Astrocyte (in vitro differentiated cells and primary cell): ENCODE measurements at regions not wholly inside any gene's neighbourhood (a gene's known extent, or its start where the extent isn't known, plus 50 kb on each side); places are given as distances from the start of the nearest gene placed in this dataset.

ENCODE experiments used
- DNase-seq: peaks from one replicate; pipeline ENCODE4 v3.0.0-alpha.2; 2010; ENCODE audit warnings: low read depth
- FAIRE-seq: peaks from 2 replicates; lab custom pipeline; 2011; peaks lifted over from hg19 to GRCh38; lab: Jason Lieb, UNC
- H2AFZ ChIP-seq: 2 replicates; pipeline ENCODE4 v1.6.0; 2012; ENCODE audit warnings: low read depth, low read length, inconsistent platforms
- H3K27ac ChIP-seq: 2 replicates; pipeline ENCODE4 v1.5.1; 2011; ENCODE audit warnings: low read depth, low read length, inconsistent platforms
- H3K27me3 ChIP-seq: 2 replicates; pipeline ENCODE4 v1.6.0; 2011; ENCODE audit warnings: low read length, inconsistent platforms; ENCODE audit not compliant: insufficient read depth
- H3K36me3 ChIP-seq: 2 replicates; pipeline ENCODE4 v1.5.1; 2011; ENCODE audit warnings: low read length, inconsistent platforms; ENCODE audit not compliant: insufficient read depth
- H3K4me1 ChIP-seq: 2 replicates; pipeline ENCODE4 v1.5.1; 2011; ENCODE audit warnings: low read length, inconsistent platforms; ENCODE audit not compliant: insufficient read depth
- H3K4me2 ChIP-seq: 2 replicates; pipeline ENCODE4 v1.6.0; 2012; ENCODE audit warnings: low read length, inconsistent platforms
- H3K4me3 ChIP-seq: 2 replicates; pipeline ENCODE4 v1.5.1; 2011; ENCODE audit warnings: low read depth, mild to moderate bottlenecking, low read length, inconsistent platforms; ENCODE audit not compliant: insufficient read depth
- H3K79me2 ChIP-seq: 2 replicates; pipeline ENCODE4 v1.6.0; 2012; ENCODE audit warnings: mild to moderate bottlenecking, low read length, inconsistent platforms; ENCODE audit not compliant: insufficient read depth
- H3K9ac ChIP-seq: 2 replicates; pipeline ENCODE4 v1.6.0; 2012; ENCODE audit warnings: mild to moderate bottlenecking, low read length, inconsistent platforms
- H3K9me3 ChIP-seq: 2 replicates; pipeline ENCODE4 v1.5.1; 2012; ENCODE audit warnings: low read depth, mild to moderate bottlenecking, low read length, inconsistent platforms; ENCODE audit not compliant: insufficient read depth
- H4K20me1 ChIP-seq: 2 replicates; pipeline ENCODE4 v1.6.0; 2012; ENCODE audit warnings: low read length, inconsistent platforms; ENCODE audit not compliant: insufficient read depth
- H3K27ac Mint-ChIP-seq: one replicate; pipeline ENCODE4 v1.8.0; 2021; ENCODE audit warnings: mild to moderate bottlenecking, mixed read lengths; ENCODE audit not compliant: unreplicated experiment
- H3K27me3 Mint-ChIP-seq: one replicate; pipeline ENCODE4 v1.8.0; 2021; ENCODE audit warnings: low read depth, mixed read lengths; ENCODE audit not compliant: unreplicated experiment
- H3K36me3 Mint-ChIP-seq: one replicate; pipeline ENCODE4 v1.8.0; 2021; ENCODE audit warnings: low read depth, mixed read lengths; ENCODE audit not compliant: unreplicated experiment
- H3K4me1 Mint-ChIP-seq: one replicate; pipeline ENCODE4 v1.8.0; 2021; ENCODE audit warnings: low read depth, mixed read lengths; ENCODE audit not compliant: unreplicated experiment
- H3K4me3 Mint-ChIP-seq: one replicate; pipeline ENCODE4 v1.8.0; 2021; ENCODE audit warnings: mild to moderate bottlenecking, moderate library complexity, mixed read lengths; ENCODE audit not compliant: unreplicated experiment
- H3K9me3 Mint-ChIP-seq: one replicate; pipeline ENCODE4 v1.8.0; 2021; ENCODE audit warnings: mild to moderate bottlenecking, mixed read lengths; ENCODE audit not compliant: unreplicated experiment
- EZH2 ChIP-seq: IDR thresholded peaks from 2 replicates; pipeline ENCODE4 v1.6.1; 2012; ENCODE audit warnings: mild to moderate bottlenecking, low read length, inconsistent platforms; ENCODE audit not compliant: insufficient read depth
- TF ChIP-seq, protein P1 (sequence below): IDR thresholded peaks from 2 replicates; pipeline ENCODE4 v1.5.1; 2011; ENCODE audit warnings: low read depth, mild to moderate bottlenecking, inconsistent platforms, low read length, moderate library complexity; ENCODE audit not compliant: insufficient read depth

GRCh38 chr18:29711932-29712331, 1330.6 kb downstream of the DSC3 start:
- H3K27me3 Mint-ChIP-seq: no peaks in the 10 kb centered on the region
- H3K4me1 Mint-ChIP-seq: no peaks in the 10 kb centered on the region

GRCh38 chr18:29693334-29693733, 1349.2 kb downstream of the DSC3 start:
- no peaks in the 10 kb centered on the region for H3K36me3 Mint-ChIP-seq

More at GRCh38 chr18:29711932-29712331, 1330.6 kb downstream of the DSC3 start:
- H3K36me3 Mint-ChIP-seq: no peaks in the 10 kb centered on the region
- Histone ChIP-seq H2AFZ (no peak overlapping the region), H4K20me1 (no peaks in the 10 kb centered on the region), H3K36me3 (no peaks in the 10 kb centered on the region), H3K4me2 (no peak overlapping the region), H3K79me2 (no peaks in the 10 kb centered on the region), H3K9me3 (no peaks in the 10 kb centered on the region), H3K9ac (no peak overlapping the region), H3K27ac (no peak overlapping the region), H3K4me3 (no peak overlapping the region), H3K4me1 (no peaks in the 10 kb centered on the region), H3K27me3 (no peaks in the 10 kb centered on the region)
- DNase-seq (no peak), FAIRE-seq (no peak)
- no peaks in the 10 kb centered on the region for H3K9me3 Mint-ChIP-seq
- H3K27ac Mint-ChIP-seq: no peak overlapping the region
- H3K4me3 Mint-ChIP-seq: no peak overlapping the region
- no peak for TF ChIP-seq EZH2
- TF ChIP-seq, protein P1, sequence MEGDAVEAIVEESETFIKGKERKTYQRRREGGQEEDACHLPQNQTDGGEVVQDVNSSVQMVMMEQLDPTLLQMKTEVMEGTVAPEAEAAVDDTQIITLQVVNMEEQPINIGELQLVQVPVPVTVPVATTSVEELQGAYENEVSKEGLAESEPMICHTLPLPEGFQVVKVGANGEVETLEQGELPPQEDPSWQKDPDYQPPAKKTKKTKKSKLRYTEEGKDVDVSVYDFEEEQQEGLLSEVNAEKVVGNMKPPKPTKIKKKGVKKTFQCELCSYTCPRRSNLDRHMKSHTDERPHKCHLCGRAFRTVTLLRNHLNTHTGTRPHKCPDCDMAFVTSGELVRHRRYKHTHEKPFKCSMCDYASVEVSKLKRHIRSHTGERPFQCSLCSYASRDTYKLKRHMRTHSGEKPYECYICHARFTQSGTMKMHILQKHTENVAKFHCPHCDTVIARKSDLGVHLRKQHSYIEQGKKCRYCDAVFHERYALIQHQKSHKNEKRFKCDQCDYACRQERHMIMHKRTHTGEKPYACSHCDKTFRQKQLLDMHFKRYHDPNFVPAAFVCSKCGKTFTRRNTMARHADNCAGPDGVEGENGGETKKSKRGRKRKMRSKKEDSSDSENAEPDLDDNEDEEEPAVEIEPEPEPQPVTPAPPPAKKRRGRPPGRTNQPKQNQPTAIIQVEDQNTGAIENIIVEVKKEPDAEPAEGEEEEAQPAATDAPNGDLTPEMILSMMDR: no peak

GRCh38 chr18:29681578-29681977, 1361.0 kb downstream of the DSC3 start:
- Histone ChIP-seq H3K4me3 (no peak overlapping the region), H3K4me2 (no peak overlapping the region), H3K9me3 (no peaks in the 10 kb centered on the region), H4K20me1 (no peaks in the 10 kb centered on the region), H3K27me3 (no peaks in the 10 kb centered on the region), H3K36me3 (no peaks in the 10 kb centered on the region), H2AFZ (no peak overlapping the region), H3K4me1 (no peaks in the 10 kb centered on the region), H3K9ac (no peak overlapping the region), H3K27ac (no peak overlapping the region), H3K79me2 (no peaks in the 10 kb centered on the region)
- no peaks in the 10 kb centered on the region for H3K9me3 Mint-ChIP-seq
- DNase-seq (no peak), FAIRE-seq (no peak)
- H3K36me3 Mint-ChIP-seq: no peaks in the 10 kb centered on the region
- no peak overlapping the region for H3K27ac Mint-ChIP-seq
- no peaks in the 10 kb centered on the region for H3K27me3 Mint-ChIP-seq
- no peak overlapping the region for H3K4me3 Mint-ChIP-seq
- TF ChIP-seq, protein P1: no peak
- no peak for TF ChIP-seq EZH2
- H3K4me1 Mint-ChIP-seq: no peaks in the 10 kb centered on the region

More at GRCh38 chr18:29693334-29693733, 1349.2 kb downstream of the DSC3 start:
- Mint-ChIP-seq H3K4me3 (no peak overlapping the region), H3K9me3 (no peaks in the 10 kb centered on the region), H3K27ac (no peak overlapping the region), H3K4me1 (peaks cover 6% of the 10 kb centered on the region), H3K27me3 (no peaks in the 10 kb centered on the region)
- Histone ChIP-seq H3K4me1 (no peaks in the 10 kb centered on the region), H3K27me3 (no peaks in the 10 kb centered on the region), H3K27ac (no peak overlapping the region), H3K4me3 (no peak overlapping the region), H3K9me3 (no peaks in the 10 kb centered on the region), H4K20me1 (no peaks in the 10 kb centered on the region), H2AFZ (no peak overlapping the region), H3K79me2 (no peaks in the 10 kb centered on the region), H3K9ac (no peak overlapping the region), H3K36me3 (no peaks in the 10 kb centered on the region), H3K4me2 (no peak overlapping the region)
- no peak for DNase-seq
- TF ChIP-seq, protein P1: no peak
- no peak for TF ChIP-seq EZH2
- no peak for FAIRE-seq
